NT2/D1 (cell line): ENCODE measurements at regions not wholly inside any gene's neighbourhood (a gene's known extent, or its start where the extent isn't known, plus 50 kb on each side); places are given as distances from the start of the nearest gene placed in this dataset.

Experiments
- SUZ12 ChIP-seq: IDR thresholded peaks from 2 replicates; pipeline ENCODE4 v1.6.1; 2011; ENCODE audit not compliant: insufficient read length, insufficient read depth; ENCODE audit errors: extremely low read depth
- YY1 ChIP-seq: IDR thresholded peaks from 2 replicates; pipeline ENCODE4 v1.6.1; 2011; ENCODE audit not compliant: insufficient read length, insufficient read depth

GRCh38 chr4:62210486-62210885, 1010.4 kb downstream of the ADGRL3 start:
- TF ChIP-seq SUZ12 (no peak), YY1 (no peak)
